ENCODE measurements at regions not wholly inside any gene's neighbourhood (a gene's known extent, or its start where the extent isn't known, plus 50 kb on each side); places are given as distances from the start of the nearest gene placed in this dataset.

GRCh38 chr11:71357414-71357813 is 90.8 kb downstream of the DHCR7 start:
- no peak for DNase-seq

GRCh38 chr11:71356904-71357303 is 91.3 kb downstream of the DHCR7 start:
- no peak for DNase-seq

GRCh38 chr11:71356280-71356876 is 91.8 kb downstream of the DHCR7 start:
- no peak for DNase-seq

GRCh38 chr11:71355281-71355680 is 92.9 kb downstream of the DHCR7 start:
- no peak for DNase-seq

GRCh38 chr11:71354394-71355105 is 93.6 kb downstream of the DHCR7 start:
- DNase-seq: no peak

GRCh38 chr11:71352748-71353147 is 95.4 kb downstream of the DHCR7 start:
- DNase-seq: no peak

GRCh38 chr11:71352226-71352625 is 96.0 kb downstream of the DHCR7 start:
- DNase-seq: no peak

GRCh38 chr11:71349627-71350026 is 97.2 kb upstream of the SHANK2 start:
- no peak for DNase-seq

GRCh38 chr11:71343828-71344400 is 91.5 kb upstream of the SHANK2 start:
- DNase-seq: no peak

- DNase-seq: peak in 7 of 51 donors; percentile 4 to 38 (median 18)
These were observed 90.8 kb upstream of the SHANK2 start for GRCh38 chr11:71342951-71343827.

- no peak for DNase-seq
These were observed 89.7 kb upstream of the SHANK2 start for GRCh38 chr11:71342116-71342515.

- no peak for DNase-seq
These were observed 89.2 kb upstream of the SHANK2 start for GRCh38 chr11:71341596-71341995.

- DNase-seq: no peak
These were observed 88.8 kb upstream of the SHANK2 start for GRCh38 chr11:71341173-71341572.

- no peak for DNase-seq
These were observed 87.8 kb upstream of the SHANK2 start for GRCh38 chr11:71340086-71340606.

GRCh38 chr11:71339396-71339881 is 87.1 kb upstream of the SHANK2 start:
- DNase-seq: no peak

- DNase-seq: no peak
These were observed 86.5 kb upstream of the SHANK2 start for GRCh38 chr11:71338801-71339395.

- DNase-seq: no peak
These were observed 84.8 kb upstream of the SHANK2 start for GRCh38 chr11:71336996-71337754.

GRCh38 chr11:71336176-71336995 is 84.0 kb upstream of the SHANK2 start:
- DNase-seq: no peak

- DNase-seq: no peak
These were observed 83.0 kb upstream of the SHANK2 start for GRCh38 chr11:71335371-71335770.

GRCh38 chr11:71334191-71334590 is 81.8 kb upstream of the SHANK2 start:
- no peak for DNase-seq

Data from hypothalamus (tissue), 51 donors.